H1 (cell line): ENCODE measurements at regions not wholly inside any gene's neighbourhood (a gene's known extent, or its start where the extent isn't known, plus 50 kb on each side); places are given as distances from the start of the nearest gene placed in this dataset.

Source experiments
- CTCF ChIA-PET: fragments of 300-600 bp; sonication (Branson Sonifier 250); formaldehyde crosslinking; loops from one replicate; lab custom pipeline; 2021; ENCODE audit not compliant: partially characterized antibody; lab: Charles Lee
- POLR2A ChIA-PET: fragments of 300-600 bp; sonication (Branson Sonifier 250); formaldehyde crosslinking; loops from one replicate; lab custom pipeline; 2021; ENCODE audit warnings: inconsistent platforms; ENCODE audit not compliant: partially characterized antibody; lab: Charles Lee
- DNase-seq, 2 experiments: peaks; one replicate each; pipeline versions ENCODE4 v3.0.0 to v3.0.0-alpha.2; 2010 to 2022; ENCODE audit warnings: low spot score in 2 of 2, low read depth in 1 of 2, mixed read lengths in 1 of 2
- FAIRE-seq: peaks from 2 replicates; lab custom pipeline; 2011; peaks lifted over from hg19 to GRCh38; lab: Jason Lieb, UNC
- H2AFZ ChIP-seq: 2 replicates; pipeline ENCODE4 v1.8.1; 2012; ENCODE audit warnings: low read length, inconsistent platforms
- H2AK5ac ChIP-seq: 2 replicates; pipeline ENCODE4 v1.6.1; 2013; ENCODE audit warnings: low read depth, low read length
- H2BK120ac ChIP-seq: replicated peaks from 2 replicates; pipeline ENCODE3; 2013; ENCODE audit warnings: low read depth, low read length, inconsistent platforms
- H2BK12ac ChIP-seq: 2 replicates; pipeline ENCODE4 v1.6.1; 2013; ENCODE audit warnings: low read depth, low read length
- H2BK15ac ChIP-seq: 2 replicates; pipeline ENCODE4 v1.6.1; 2013; ENCODE audit warnings: low read length
- H2BK20ac ChIP-seq: 2 replicates; pipeline ENCODE4 v1.6.1; 2013; ENCODE audit warnings: low read length
- H2BK5ac ChIP-seq: 2 replicates; pipeline ENCODE4 v1.6.1; 2013; ENCODE audit warnings: low read depth, low read length
- H3K14ac ChIP-seq: 2 replicates; pipeline ENCODE4 v1.6.1; 2013; ENCODE audit warnings: inconsistent platforms; ENCODE audit not compliant: insufficient read length
- H3K18ac ChIP-seq: 2 replicates; pipeline ENCODE4 v1.6.1; 2013; ENCODE audit warnings: low read length; ENCODE audit errors: extremely low read depth
- H3K23ac ChIP-seq: 2 replicates; pipeline ENCODE4 v1.6.1; 2013; ENCODE audit warnings: inconsistent platforms; ENCODE audit not compliant: insufficient read length
- H3K23me2 ChIP-seq: 2 replicates; pipeline ENCODE4 v1.6.1; 2013; ENCODE audit warnings: low read depth, low read length
- H3K27ac ChIP-seq: 2 replicates; pipeline ENCODE4 v1.6.1; 2011; ENCODE audit warnings: low read depth, low read length, inconsistent platforms
- H3K27me3 ChIP-seq, 4 experiments: replicated peaks in 1 of 4; 1 replicate in 1 of 4; 2 replicates in 3 of 4; pipeline versions ENCODE4 v1.6.1 to v1.8.1; 2011 to 2013; ENCODE audit warnings: low read length in 3 of 4, mild to moderate bottlenecking in 3 of 4, inconsistent platforms in 2 of 4, mixed read lengths in 2 of 4, moderate library complexity in 1 of 4; ENCODE audit not compliant: control insufficient read depth in 3 of 4, insufficient read depth in 3 of 4; ENCODE audit errors: extremely low read depth in 1 of 4
- H3K36me3 ChIP-seq, 4 experiments: 2 replicates each; pipeline versions ENCODE4 v1.6.1 to v1.8.1; 2011 to 2013; ENCODE audit warnings: mild to moderate bottlenecking in 4 of 4, low read length in 3 of 4, moderate library complexity in 2 of 4, control low read depth in 1 of 4, inconsistent platforms in 1 of 4; ENCODE audit not compliant: insufficient read depth in 4 of 4, control insufficient read depth in 2 of 4
- H3K4ac ChIP-seq: replicated peaks from 2 replicates; pipeline ENCODE3; 2013; ENCODE audit warnings: low read length, low read depth, mixed read lengths, inconsistent platforms; ENCODE audit not compliant: insufficient read length
- H3K4me1 ChIP-seq, 4 experiments: replicated peaks in 1 of 4; 1 replicate in 1 of 4; 2 replicates in 3 of 4; pipeline versions ENCODE4 v1.6.1 to v1.8.1; 2011 to 2013; ENCODE audit warnings: low read length in 3 of 4, inconsistent platforms in 2 of 4, mixed read lengths in 1 of 4; ENCODE audit not compliant: insufficient read depth in 4 of 4, control insufficient read depth in 3 of 4
- H3K4me2 ChIP-seq, 2 experiments: 2 replicates each; pipeline versions ENCODE4 v1.6.1 to v1.8.1; 2011 to 2013; ENCODE audit warnings: low read depth in 2 of 2, low read length in 2 of 2, control low read depth in 1 of 2, inconsistent platforms in 1 of 2, mild to moderate bottlenecking in 1 of 2; ENCODE audit not compliant: insufficient read depth in 1 of 2
- H3K4me3 ChIP-seq, 4 experiments: fragments of 200-600, 300-600 bp in 1 of 4; sonication (generic), shearing (Covaris generic), sonication (Bioruptor Twin) in 1 of 4; 2 replicates each; pipeline versions ENCODE4 v1.5.1 to v1.8.1; 2011 to 2016; ENCODE audit warnings: low read length in 4 of 4, low read depth in 3 of 4, control low read depth in 2 of 4, inconsistent platforms in 2 of 4, mild to moderate bottlenecking in 2 of 4, mixed read lengths in 1 of 4, moderate library complexity in 1 of 4; ENCODE audit not compliant: insufficient read depth in 2 of 4; ENCODE audit errors: extremely low read depth in 1 of 4
- H3K56ac ChIP-seq: replicated peaks from 2 replicates; pipeline ENCODE3; 2013; ENCODE audit warnings: low read depth, mild to moderate bottlenecking, mixed read lengths, low read length, inconsistent platforms; ENCODE audit not compliant: insufficient read length
- H3K79me1 ChIP-seq: 2 replicates; pipeline ENCODE4 v1.6.1; 2013; ENCODE audit warnings: low read depth, low read length, control low read depth
- H3K79me2 ChIP-seq, 2 experiments: 2 replicates each; pipeline versions ENCODE4 v1.6.1 to v1.8.1; 2012 to 2013; ENCODE audit warnings: low read length in 2 of 2, mild to moderate bottlenecking in 2 of 2, inconsistent platforms in 1 of 2; ENCODE audit not compliant: insufficient read depth in 2 of 2, control insufficient read depth in 1 of 2
- H3K9ac ChIP-seq, 4 experiments: replicated peaks in 1 of 4; 1 replicate in 1 of 4; 2 replicates in 3 of 4; pipeline versions ENCODE4 v1.6.1 to v1.8.1; 2011 to 2013; ENCODE audit warnings: low read depth in 3 of 4, low read length in 3 of 4, control low read depth in 2 of 4, mild to moderate bottlenecking in 2 of 4, moderate library complexity in 2 of 4, inconsistent platforms in 1 of 4; ENCODE audit errors: extremely low read depth in 1 of 4
- H3K9me3 ChIP-seq, 2 experiments: 2 replicates each; pipeline versions ENCODE4 v1.6.1 to v1.8.1; 2012 to 2013; ENCODE audit warnings: mild to moderate bottlenecking in 2 of 2, moderate library complexity in 2 of 2, control low read depth in 1 of 2, inconsistent platforms in 1 of 2, low read depth in 1 of 2, low read length in 1 of 2, mixed read lengths in 1 of 2; ENCODE audit not compliant: insufficient read depth in 2 of 2
- H4K20me1 ChIP-seq, 2 experiments: replicated peaks in 1 of 2; 2 replicates each; pipeline versions ENCODE3 to v1.8.1; 2011 to 2013; ENCODE audit warnings: inconsistent platforms in 2 of 2, low read length in 2 of 2, mild to moderate bottlenecking in 1 of 2; ENCODE audit not compliant: insufficient read depth in 2 of 2, control insufficient read depth in 1 of 2
- H4K5ac ChIP-seq: 2 replicates; pipeline ENCODE4 v1.6.1; 2013; ENCODE audit warnings: low read length, low read depth, mixed read lengths, inconsistent platforms; ENCODE audit not compliant: insufficient read length
- H4K8ac ChIP-seq: 2 replicates; pipeline ENCODE4 v1.8.0; 2013; ENCODE audit warnings: mild to moderate bottlenecking, moderate library complexity, low read length, inconsistent platforms; ENCODE audit not compliant: insufficient read depth; ENCODE audit errors: extremely low read depth
- H4K91ac ChIP-seq: replicated peaks from 2 replicates; pipeline ENCODE3; 2013; ENCODE audit warnings: low read length, mixed read lengths, inconsistent platforms; ENCODE audit not compliant: insufficient read length
- BRCA1 ChIP-seq: IDR thresholded peaks from 2 replicates; pipeline ENCODE4 v1.6.1; 2012; ENCODE audit warnings: low read depth, low read length, improper control_type of control experiment
- CBX8 ChIP-seq: fragments of 300-800, 300-1000 bp; sonication (generic); IDR thresholded peaks from 2 replicates; pipeline ENCODE4 v1.7.1; 2016; ENCODE audit warnings: low read depth, low read length, borderline replicate concordance
- CHD1 ChIP-seq: IDR thresholded peaks from 2 replicates; pipeline ENCODE4 v1.6.1; 2012; ENCODE audit warnings: low read depth, low read length, improper control_type of control experiment
- CTBP2 ChIP-seq: IDR thresholded peaks from 2 replicates; pipeline ENCODE4 v1.7.0; 2011; ENCODE audit warnings: borderline replicate concordance, mild to moderate bottlenecking, moderate library complexity, mixed read lengths, low read length; ENCODE audit not compliant: insufficient read depth, insufficient read length
- EGR1 ChIP-seq: IDR thresholded peaks from 2 replicates; pipeline ENCODE4 v1.6.1; 2011; ENCODE audit warnings: low read depth, low read length, borderline replicate concordance
- KDM4A ChIP-seq: IDR thresholded peaks from one replicate; pipeline ENCODE4 v1.7.1; 2012; ENCODE audit warnings: low read depth, mild to moderate bottlenecking, moderate library complexity, low read length, inconsistent platforms; ENCODE audit not compliant: severe bottlenecking
- MAFK ChIP-seq: IDR thresholded peaks from 2 replicates; pipeline ENCODE4 v1.6.1; 2012; ENCODE audit warnings: low read depth, mild to moderate bottlenecking, improper control_type of control experiment, low read length
- PHF8 ChIP-seq: fragments of 200-600 bp; sonication (generic); conservative IDR thresholded peaks from 2 replicates; pipeline ENCODE4 v1.7.1; 2012; ENCODE audit warnings: low read depth, mild to moderate bottlenecking, inconsistent platforms, low read length, moderate library complexity
- POU5F1 ChIP-seq: IDR thresholded peaks from 2 replicates; pipeline ENCODE4 v1.6.1; 2011; ENCODE audit warnings: low read depth, mild to moderate bottlenecking, low read length, moderate library complexity
- SRF ChIP-seq: IDR thresholded peaks from 2 replicates; pipeline ENCODE4 v1.6.1; 2011; ENCODE audit warnings: mild to moderate bottlenecking, low read depth, low read length, moderate library complexity
- WGBS, 2 experiments: shearing (Covaris generic) in 1 of 2; methylation state at CpG; one replicate each; pipeline versions ENCODE4 v1.1.6 to v1.1.7; 2013 to 2015; ENCODE audit warnings: low lambda C conversion rate in 2 of 2, mixed read lengths in 2 of 2, inconsistent platforms in 1 of 2, low coverage in 1 of 2, missing lambda C conversion rate in 1 of 2; ENCODE audit not compliant: insufficient replicate concordance in 2 of 2, insufficient coverage in 1 of 2, insufficient read length in 1 of 2; ENCODE audit errors: extremely low coverage in 1 of 2, missing lambda C conversion rate in 1 of 2; 5-methylcytosine and 5-hydroxymethylcytosine counted together
- TF ChIP-seq, protein P1 (sequence below): IDR thresholded peaks from 2 replicates; pipeline ENCODE4 v1.6.1; 2012; ENCODE audit warnings: inconsistent platforms
- TF ChIP-seq, protein P2 (sequence below), 3 experiments: IDR thresholded peaks; 1 replicate in 2 of 3; 2 replicates in 1 of 3; pipeline versions ENCODE4 v1.5.1 to v1.6.1; 2011; ENCODE audit warnings: low read length in 3 of 3, mild to moderate bottlenecking in 3 of 3, inconsistent platforms in 2 of 3, low read depth in 1 of 3, moderate library complexity in 1 of 3; ENCODE audit not compliant: insufficient read depth in 1 of 3; ENCODE audit errors: control extremely low read depth in 1 of 3

DNA sequence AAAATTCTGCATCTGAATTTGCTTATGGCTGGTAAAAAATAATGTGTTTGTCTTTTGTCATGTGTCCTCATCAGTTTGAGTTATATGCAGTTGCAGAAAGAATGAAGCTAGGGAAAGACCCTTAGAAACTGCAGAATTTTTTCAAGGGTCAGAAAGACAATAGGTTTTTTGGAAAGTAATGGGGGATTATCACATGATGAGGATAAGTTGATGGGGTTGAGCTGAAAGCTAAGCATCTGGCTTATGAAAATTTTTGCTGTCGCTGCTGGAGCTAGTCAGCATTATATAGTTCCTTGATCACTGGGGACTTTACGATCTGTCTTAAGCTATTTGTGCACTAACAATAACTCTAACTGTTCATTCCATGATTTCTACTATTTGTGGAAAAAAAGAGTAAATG lies 331.7 kb downstream of the PPARGC1A start:
- Histone ChIP-seq H3K4me1 (peaks cover 0 to 3% (median 1%) of the 10 kb centered on the region in 4 experiments; a peak in 2 of 7 replicates), H3K4ac (no peak overlapping the region), H2BK120ac (no peak overlapping the region), H2BK5ac (no peak overlapping the region), H2BK15ac (no peak overlapping the region), H3K27ac (no peak overlapping the region), H3K9me3 (no peaks in the 10 kb centered on the region), H4K91ac (no peak overlapping the region), H4K20me1 (no peaks in the 10 kb centered on the region), H4K8ac (no peak overlapping the region), H3K14ac (no peak overlapping the region), H3K79me1 (no peaks in the 10 kb centered on the region), H3K23ac (no peak overlapping the region), H3K56ac (no peak overlapping the region), H2AK5ac (no peak overlapping the region), H3K23me2 (no peaks in the 10 kb centered on the region), H3K4me2 (no peak overlapping the region), H3K36me3 (no peaks in the 10 kb centered on the region), H3K4me3 (no peak overlapping the region), H3K79me2 (no peaks in the 10 kb centered on the region), H2BK20ac (no peak overlapping the region), H3K9ac (no peak overlapping the region), H3K18ac (no peak overlapping the region), H3K27me3 (no peaks in the 10 kb centered on the region), H2BK12ac (no peak overlapping the region), H2AFZ (no peak overlapping the region), H4K5ac (no peak overlapping the region)
- ChIA-PET CTCF (interaction anchor here (0.8 to 1.3 kb wide), 3 partner anchors 10 to 594 kb away, joined by 3 read pairs; no protein-coding TSS in a partner anchor), POLR2A (no interaction called here)
- no peak for DNase-seq
- WGBS, 2 experiments, result 85% methylated on average over 2 of the region's 2 CpGs; no CpG with 5 or more reads in 1 of the 2 experiments
- FAIRE-seq, result no peak
- TF ChIP-seq EGR1 (no peak), CTBP2 (no peak), SRF (no peak), BRCA1 (no peak), PHF8 (no peak), CBX8 (no peak), MAFK (no peak), KDM4A (no peak), POU5F1 (no peak), CHD1 (no peak)
- TF ChIP-seq, protein P1, sequence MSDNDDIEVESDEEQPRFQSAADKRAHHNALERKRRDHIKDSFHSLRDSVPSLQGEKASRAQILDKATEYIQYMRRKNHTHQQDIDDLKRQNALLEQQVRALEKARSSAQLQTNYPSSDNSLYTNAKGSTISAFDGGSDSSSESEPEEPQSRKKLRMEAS, result no peak
- TF ChIP-seq, protein P2, sequence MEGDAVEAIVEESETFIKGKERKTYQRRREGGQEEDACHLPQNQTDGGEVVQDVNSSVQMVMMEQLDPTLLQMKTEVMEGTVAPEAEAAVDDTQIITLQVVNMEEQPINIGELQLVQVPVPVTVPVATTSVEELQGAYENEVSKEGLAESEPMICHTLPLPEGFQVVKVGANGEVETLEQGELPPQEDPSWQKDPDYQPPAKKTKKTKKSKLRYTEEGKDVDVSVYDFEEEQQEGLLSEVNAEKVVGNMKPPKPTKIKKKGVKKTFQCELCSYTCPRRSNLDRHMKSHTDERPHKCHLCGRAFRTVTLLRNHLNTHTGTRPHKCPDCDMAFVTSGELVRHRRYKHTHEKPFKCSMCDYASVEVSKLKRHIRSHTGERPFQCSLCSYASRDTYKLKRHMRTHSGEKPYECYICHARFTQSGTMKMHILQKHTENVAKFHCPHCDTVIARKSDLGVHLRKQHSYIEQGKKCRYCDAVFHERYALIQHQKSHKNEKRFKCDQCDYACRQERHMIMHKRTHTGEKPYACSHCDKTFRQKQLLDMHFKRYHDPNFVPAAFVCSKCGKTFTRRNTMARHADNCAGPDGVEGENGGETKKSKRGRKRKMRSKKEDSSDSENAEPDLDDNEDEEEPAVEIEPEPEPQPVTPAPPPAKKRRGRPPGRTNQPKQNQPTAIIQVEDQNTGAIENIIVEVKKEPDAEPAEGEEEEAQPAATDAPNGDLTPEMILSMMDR (IDR thresholded peaks at IDR 0.05; ENCODE audit: control extremely low read depth in 1 of 3, insufficient read depth in 1 of 3, low read depth in 1 of 3, low read length in 3 of 3), result no peak
